ENCODE measurements at regions not wholly inside any gene's neighbourhood (a gene's known extent, or its start where the extent isn't known, plus 50 kb on each side); places are given as distances from the start of the nearest gene placed in this dataset.

DNA sequence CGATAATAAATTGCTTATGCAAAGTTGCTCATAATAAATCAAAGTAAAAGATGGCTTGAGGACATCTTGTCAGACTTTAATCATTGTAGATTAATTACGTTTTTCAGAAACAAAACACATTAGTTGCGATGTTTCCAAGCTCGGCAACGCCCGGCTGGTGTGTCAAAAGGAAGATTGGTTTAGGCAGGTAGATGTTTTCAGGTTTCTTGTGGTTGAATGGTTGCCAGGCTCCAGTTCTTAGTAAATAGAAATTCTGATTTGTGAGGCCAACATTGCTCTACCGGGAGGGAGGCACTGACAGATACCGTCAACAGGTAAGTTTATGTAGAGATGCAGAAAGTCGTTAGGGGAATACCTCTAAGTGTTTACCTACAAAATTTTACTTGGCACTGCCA lies 280.3 kb downstream of the NPR3 start:
- DNase-seq (ENCODE audit: low read depth, low spot score): no peak
- TF ChIP-seq ZNF274 (IDR thresholded peaks at IDR 0.05; ENCODE audit: low read depth, low read length) (no peak), SUZ12 (IDR thresholded peaks at IDR 0.05; ENCODE audit: extremely low read depth, insufficient read depth, insufficient read length) (no peak), YY1 (IDR thresholded peaks at IDR 0.05; ENCODE audit: insufficient read depth, insufficient read length) (no peak)
- Histone ChIP-seq H3K36me3 (ENCODE audit: insufficient read depth, insufficient read length, low read length) (no peaks in the 10 kb centered on the region), H3K4me3 (ENCODE audit: insufficient read length, low read depth) (no peak overlapping the region), H3K9ac (ENCODE audit: insufficient read length, low read depth) (no peak overlapping the region), H3K4me1 (ENCODE audit: insufficient read depth, insufficient read length) (no peaks in the 10 kb centered on the region), H3K9me3 (ENCODE audit: insufficient read depth, low read length) (no peaks in the 10 kb centered on the region), H3K27me3 (ENCODE audit: insufficient read depth, insufficient read length) (no peaks in the 10 kb centered on the region)

DNA sequence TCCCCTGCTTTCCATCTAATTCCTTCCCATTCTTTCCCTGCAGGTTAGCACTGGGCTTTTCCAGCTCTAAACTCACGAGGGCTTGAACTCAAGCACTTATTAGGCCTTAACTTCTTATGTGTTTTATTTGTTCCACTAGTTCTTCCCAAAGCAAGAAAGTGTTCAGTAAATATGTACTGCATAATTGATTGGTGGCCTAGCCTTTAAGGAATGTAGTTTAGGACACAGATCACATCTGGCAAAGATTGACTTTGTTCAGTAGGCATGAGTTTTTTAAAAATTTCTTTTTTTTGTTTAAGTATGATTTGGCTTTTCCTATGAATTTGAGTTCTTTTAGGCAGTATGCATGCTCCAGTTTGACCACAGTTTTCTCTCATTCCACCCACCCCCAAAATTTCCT lies 285.2 kb downstream of the NPR3 start:
- no peak for DNase-seq (ENCODE audit: low read depth, low spot score)
- TF ChIP-seq YY1 (IDR thresholded peaks at IDR 0.05; ENCODE audit: insufficient read depth, insufficient read length): no peak
- TF ChIP-seq SUZ12 (IDR thresholded peaks at IDR 0.05; ENCODE audit: extremely low read depth, insufficient read depth, insufficient read length): no peak
- no peak for TF ChIP-seq ZNF274 (IDR thresholded peaks at IDR 0.05; ENCODE audit: low read depth, low read length)

DNA sequence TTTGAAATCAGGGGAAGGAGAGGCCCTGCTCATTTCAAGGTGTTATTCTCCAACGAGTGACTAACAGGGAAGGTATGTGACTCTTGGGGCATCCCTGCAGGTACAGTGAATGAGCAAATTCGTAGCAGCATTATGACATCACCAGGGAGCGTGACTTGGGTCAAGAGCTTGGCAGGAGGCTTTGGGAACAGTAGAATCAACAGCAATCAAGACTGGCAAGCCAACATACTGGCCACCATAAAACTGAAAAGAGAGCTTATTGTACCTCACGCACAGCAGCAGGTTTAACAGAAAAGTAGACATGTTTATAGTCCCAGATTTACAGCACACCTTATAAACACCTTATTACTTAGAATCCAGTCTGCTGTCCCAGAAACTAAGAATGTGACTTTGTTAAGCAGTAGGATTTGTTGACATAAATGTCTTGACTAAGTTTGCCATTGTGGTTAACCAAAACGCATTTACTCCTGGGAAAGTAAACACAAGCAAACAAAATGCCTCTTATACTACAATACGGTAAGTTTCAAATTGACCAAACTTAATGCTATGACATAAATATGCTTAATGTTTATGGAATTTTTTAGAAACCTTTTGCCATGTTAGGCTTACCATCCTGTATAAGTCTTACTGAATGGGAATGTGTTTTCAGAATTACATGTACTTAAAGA lies 297.8 kb downstream of the NPR3 start:
- no peak overlapping the region for H3K9ac ChIP-seq (ENCODE audit: insufficient read length, low read depth)
- peak; percentile 20 for DNase-seq (ENCODE audit: low read depth, low spot score)
- no peaks in the 10 kb centered on the region for H3K9me3 ChIP-seq (ENCODE audit: insufficient read depth, low read length)
- no peaks in the 10 kb centered on the region for H3K4me1 ChIP-seq (ENCODE audit: insufficient read depth, insufficient read length)
- no peak for TF ChIP-seq SUZ12 (IDR thresholded peaks at IDR 0.05; ENCODE audit: extremely low read depth, insufficient read depth, insufficient read length)
- TF ChIP-seq ZNF274 (IDR thresholded peaks at IDR 0.05; ENCODE audit: low read depth, low read length): no peak
- no peak for TF ChIP-seq YY1 (IDR thresholded peaks at IDR 0.05; ENCODE audit: insufficient read depth, insufficient read length)
- H3K36me3 ChIP-seq (ENCODE audit: insufficient read depth, insufficient read length, low read length): no peaks in the 10 kb centered on the region
- H3K4me3 ChIP-seq (ENCODE audit: insufficient read length, low read depth): no peak overlapping the region
- H3K27me3 ChIP-seq (ENCODE audit: insufficient read depth, insufficient read length): no peaks in the 10 kb centered on the region

More for the DNA sequence above, 285.2 kb downstream of the NPR3 start:
- H3K9me3 ChIP-seq (ENCODE audit: insufficient read depth, low read length): no peaks in the 10 kb centered on the region
- no peaks in the 10 kb centered on the region for H3K27me3 ChIP-seq (ENCODE audit: insufficient read depth, insufficient read length)
- H3K4me3 ChIP-seq (ENCODE audit: insufficient read length, low read depth): no peak overlapping the region
- no peaks in the 10 kb centered on the region for H3K36me3 ChIP-seq (ENCODE audit: insufficient read depth, insufficient read length, low read length)
- no peak overlapping the region for H3K9ac ChIP-seq (ENCODE audit: insufficient read length, low read depth)
- H3K4me1 ChIP-seq (ENCODE audit: insufficient read depth, insufficient read length): no peaks in the 10 kb centered on the region

DNA sequence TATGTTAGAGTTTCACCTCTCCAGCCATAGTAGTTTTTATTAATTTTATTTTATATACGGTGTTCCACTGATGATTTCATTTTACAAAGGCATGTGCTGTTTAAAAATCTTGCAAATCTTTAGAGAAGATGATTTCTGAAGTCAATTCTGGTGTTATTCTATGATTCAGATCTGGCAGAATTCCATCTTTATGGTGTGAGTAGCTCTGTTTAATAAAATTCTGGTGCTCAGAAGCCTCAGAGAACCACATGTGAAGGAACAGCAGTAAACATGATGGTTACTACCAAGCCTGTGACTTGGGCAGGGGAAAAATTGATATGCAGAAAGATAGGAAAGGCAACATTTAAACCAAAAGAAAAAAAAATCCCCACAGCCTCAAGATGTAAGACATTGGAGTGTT lies 299.7 kb downstream of the NPR3 start:
- DNase-seq (ENCODE audit: low read depth, low spot score): no peak
- H3K9me3 ChIP-seq (ENCODE audit: insufficient read depth, low read length): no peaks in the 10 kb centered on the region

DNA sequence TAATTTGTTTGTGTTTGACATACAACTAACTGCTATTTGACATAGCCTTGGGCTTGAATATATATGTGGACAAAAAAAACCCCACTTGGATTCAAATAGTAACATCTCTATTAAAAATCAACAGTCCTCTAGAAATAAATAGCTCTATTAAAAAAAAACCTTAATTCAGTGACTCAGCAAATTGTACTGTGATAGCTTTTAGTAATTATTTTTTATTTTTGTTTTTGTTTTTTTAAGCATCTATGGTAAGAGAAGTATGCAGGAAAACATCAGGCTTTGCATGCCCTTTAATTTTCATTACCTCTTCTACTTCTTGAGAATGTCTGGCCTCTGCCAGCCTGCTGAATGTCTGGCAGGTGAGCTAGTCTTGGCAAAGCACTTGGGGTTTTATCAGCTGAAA lies 300.7 kb downstream of the NPR3 start:
- Histone ChIP-seq H3K9me3 (ENCODE audit: insufficient read depth, low read length) (no peaks in the 10 kb centered on the region), H3K4me1 (ENCODE audit: insufficient read depth, insufficient read length) (no peaks in the 10 kb centered on the region), H3K9ac (ENCODE audit: insufficient read length, low read depth) (no peak overlapping the region), H3K27me3 (ENCODE audit: insufficient read depth, insufficient read length) (no peaks in the 10 kb centered on the region), H3K4me3 (ENCODE audit: insufficient read length, low read depth) (no peak overlapping the region), H3K36me3 (ENCODE audit: insufficient read depth, insufficient read length, low read length) (no peaks in the 10 kb centered on the region)
- DNase-seq (ENCODE audit: low read depth, low spot score): no peak
- no peak for TF ChIP-seq SUZ12 (IDR thresholded peaks at IDR 0.05; ENCODE audit: extremely low read depth, insufficient read depth, insufficient read length)
- TF ChIP-seq YY1 (IDR thresholded peaks at IDR 0.05; ENCODE audit: insufficient read depth, insufficient read length): no peak
- no peak for TF ChIP-seq ZNF274 (IDR thresholded peaks at IDR 0.05; ENCODE audit: low read depth, low read length)

More for the DNA sequence above, 299.7 kb downstream of the NPR3 start:
- Histone ChIP-seq H3K36me3 (ENCODE audit: insufficient read depth, insufficient read length, low read length) (no peaks in the 10 kb centered on the region), H3K27me3 (ENCODE audit: insufficient read depth, insufficient read length) (no peaks in the 10 kb centered on the region), H3K4me1 (ENCODE audit: insufficient read depth, insufficient read length) (no peaks in the 10 kb centered on the region), H3K9ac (ENCODE audit: insufficient read length, low read depth) (no peak overlapping the region), H3K4me3 (ENCODE audit: insufficient read length, low read depth) (no peak overlapping the region)
- TF ChIP-seq YY1 (IDR thresholded peaks at IDR 0.05; ENCODE audit: insufficient read depth, insufficient read length): no peak
- TF ChIP-seq SUZ12 (IDR thresholded peaks at IDR 0.05; ENCODE audit: extremely low read depth, insufficient read depth, insufficient read length): no peak
- TF ChIP-seq ZNF274 (IDR thresholded peaks at IDR 0.05; ENCODE audit: low read depth, low read length): no peak

DNA sequence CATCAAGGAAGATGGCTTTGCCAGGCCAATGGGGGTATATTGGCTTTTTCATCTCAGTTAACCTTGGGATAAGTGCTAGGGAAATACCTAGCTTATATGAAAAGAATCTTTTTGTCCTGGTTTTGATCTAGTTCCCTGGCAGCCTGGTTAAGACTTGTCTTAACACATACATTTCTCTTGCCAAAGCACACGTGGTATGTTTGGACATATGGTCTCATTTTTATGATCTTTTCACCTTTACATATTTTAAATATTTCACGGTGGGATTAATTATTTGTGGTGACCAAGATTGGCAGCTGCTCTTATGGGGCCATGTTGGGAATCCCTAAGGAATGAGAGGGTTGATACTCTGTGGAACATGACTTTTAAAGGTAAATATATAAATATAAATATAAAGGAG lies 312.5 kb downstream of the NPR3 start:
- Histone ChIP-seq H3K4me3 (ENCODE audit: insufficient read length, low read depth) (no peak overlapping the region), H3K4me1 (ENCODE audit: insufficient read depth, insufficient read length) (no peaks in the 10 kb centered on the region), H3K36me3 (ENCODE audit: insufficient read depth, insufficient read length, low read length) (no peaks in the 10 kb centered on the region), H3K9me3 (ENCODE audit: insufficient read depth, low read length) (no peaks in the 10 kb centered on the region), H3K9ac (ENCODE audit: insufficient read length, low read depth) (no peak overlapping the region), H3K27me3 (ENCODE audit: insufficient read depth, insufficient read length) (no peaks in the 10 kb centered on the region)
- TF ChIP-seq SUZ12 (IDR thresholded peaks at IDR 0.05; ENCODE audit: extremely low read depth, insufficient read depth, insufficient read length) (no peak), YY1 (IDR thresholded peaks at IDR 0.05; ENCODE audit: insufficient read depth, insufficient read length) (no peak), ZNF274 (IDR thresholded peaks at IDR 0.05; ENCODE audit: low read depth, low read length) (no peak)
- DNase-seq (ENCODE audit: low read depth, low spot score): no peak

DNA sequence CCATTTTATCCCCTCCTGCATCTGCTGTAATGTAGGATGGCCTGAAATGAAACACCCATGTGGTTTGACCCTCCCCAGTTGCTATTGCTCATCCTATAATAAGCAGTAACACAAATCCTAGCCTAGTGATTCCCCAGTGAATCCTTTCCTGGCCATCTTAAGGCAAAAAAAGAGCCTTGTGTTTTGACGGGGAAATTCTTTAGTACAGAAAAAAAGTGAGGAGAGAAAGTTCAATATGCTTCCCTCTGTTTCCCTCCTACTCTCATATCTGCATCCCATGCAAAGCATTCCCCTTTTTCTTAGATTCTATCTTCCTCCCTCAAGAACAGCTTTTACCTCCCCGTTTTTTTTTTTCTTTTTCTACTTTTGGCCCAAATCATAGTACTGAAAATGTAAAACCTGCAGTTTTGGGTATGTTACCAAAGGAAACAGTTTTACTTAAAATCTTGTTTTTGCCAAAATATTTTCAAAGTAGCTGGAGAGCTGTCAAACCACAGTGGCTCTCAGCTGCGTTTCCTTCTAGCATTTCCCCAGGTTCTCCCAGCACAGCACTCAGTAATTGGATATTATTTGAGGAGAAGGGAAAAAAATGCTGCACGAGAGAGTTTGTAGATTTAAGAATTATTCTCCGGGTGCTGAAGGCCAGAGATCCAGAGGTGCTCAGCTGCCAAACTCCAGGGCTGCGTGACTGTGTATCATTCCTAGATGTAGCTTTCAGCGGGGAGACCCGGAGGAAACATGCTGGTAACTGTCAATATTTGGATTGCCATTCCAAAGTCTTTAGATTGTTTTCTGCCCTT lies 321.4 kb downstream of the NPR3 start:
- Histone ChIP-seq H3K9ac (ENCODE audit: insufficient read length, low read depth) (no peak overlapping the region), H3K9me3 (ENCODE audit: insufficient read depth, low read length) (no peaks in the 10 kb centered on the region), H3K27me3 (ENCODE audit: insufficient read depth, insufficient read length) (no peaks in the 10 kb centered on the region), H3K4me3 (ENCODE audit: insufficient read length, low read depth) (no peak overlapping the region), H3K4me1 (ENCODE audit: insufficient read depth, insufficient read length) (no peaks in the 10 kb centered on the region), H3K36me3 (ENCODE audit: insufficient read depth, insufficient read length, low read length) (no peaks in the 10 kb centered on the region)
- DNase-seq (ENCODE audit: low read depth, low spot score): no peak
- no peak for TF ChIP-seq YY1 (IDR thresholded peaks at IDR 0.05; ENCODE audit: insufficient read depth, insufficient read length)
- TF ChIP-seq SUZ12 (IDR thresholded peaks at IDR 0.05; ENCODE audit: extremely low read depth, insufficient read depth, insufficient read length): no peak
- TF ChIP-seq ZNF274 (IDR thresholded peaks at IDR 0.05; ENCODE audit: low read depth, low read length): no peak
